Right ventricle myocardium inferior (tissue), 1 donor: ENCODE measurements at regions not wholly inside any gene's neighbourhood (a gene's known extent, or its start where the extent isn't known, plus 50 kb on each side); places are given as distances from the start of the nearest gene placed in this dataset.
"Not testable (repeated sequence)": the region's sequence is repeated elsewhere in the genome, so short reads cannot be mapped to it uniquely, and the experiment has no call there.

Experiments
- ATAC-seq: fragments of 200-7000 bp; cut with Tn5 transposase; one replicate; pipeline ENCODE4 v1.9.1; 2020; ENCODE audit warnings: mild to moderate bottlenecking, moderate library complexity
- DNase-seq: peaks from one replicate; pipeline ENCODE4 v3.0.0; 2021; ENCODE audit errors: missing footprints
- intact Hi-C: fragments of 100-400 bp; cut with DNase I; formaldehyde crosslinking; loops from one replicate; pipeline ENCODE4 v1.11.0; 2022
- donor health status: DM: no; HTN: yes; CAD: no; lungs with severe emphysema.

GRCh38 chr6:48535582-48536009 is 424.6 kb upstream of the PTCHD4 start:
- DNase-seq (no peak), ATAC-seq (no peak)
- intact Hi-C loops, result no loop called here

- DNase-seq, ATAC-seq, intact Hi-C loops: not testable (repeated sequence)
These were observed 420.0 kb upstream of the PTCHD4 start for GRCh38 chr6:48530978-48531377.

GRCh38 chr6:48525849-48526248 is 414.9 kb upstream of the PTCHD4 start:
- no peak for DNase-seq
- intact Hi-C loops, result no loop called here
- ATAC-seq, result no peak

GRCh38 chr6:48520951-48521350 is 410.0 kb upstream of the PTCHD4 start:
- no peak for DNase-seq

GRCh38 chr6:48512390-48512789 is 401.4 kb upstream of the PTCHD4 start:
- no peak for DNase-seq
- no peak for ATAC-seq
- intact Hi-C loops, result no loop called here

More at GRCh38 chr6:48520951-48521350, 410.0 kb upstream of the PTCHD4 start:
- intact Hi-C loops, result no loop called here
- no peak for ATAC-seq

- ATAC-seq (no peak), DNase-seq (no peak)
- intact Hi-C loops, result no loop called here
These were observed 400.4 kb upstream of the PTCHD4 start for GRCh38 chr6:48511378-48511777.

GRCh38 chr6:48505621-48506020 is 394.6 kb upstream of the PTCHD4 start:
- intact Hi-C loops, result no loop called here
- DNase-seq, result no peak
- no peak for ATAC-seq

- intact Hi-C loops, result not testable (repeated sequence)
These were observed 382.4 kb upstream of the PTCHD4 start for GRCh38 chr6:48493432-48493831.

GRCh38 chr6:48490658-48491057 is 379.7 kb upstream of the PTCHD4 start:
- ATAC-seq (no peak), DNase-seq (no peak)
- intact Hi-C loops, result no loop called here

More at GRCh38 chr6:48493432-48493831, 382.4 kb upstream of the PTCHD4 start:
- not testable (repeated sequence) for ATAC-seq, DNase-seq

- intact Hi-C loops, result no loop called here
These were observed 375.9 kb upstream of the PTCHD4 start for GRCh38 chr6:48486876-48487275.

GRCh38 chr6:48486373-48486772 is 375.4 kb upstream of the PTCHD4 start:
- intact Hi-C loops, result no loop called here
- ATAC-seq, result no peak
- no peak for DNase-seq

More at GRCh38 chr6:48486876-48487275, 375.9 kb upstream of the PTCHD4 start:
- DNase-seq (no peak), ATAC-seq (no peak)

GRCh38 chr6:48476257-48476656 is 365.3 kb upstream of the PTCHD4 start:
- DNase-seq, result no peak
- ATAC-seq, result no peak
- intact Hi-C loops, result no loop called here

GRCh38 chr6:48475275-48475674 is 364.3 kb upstream of the PTCHD4 start:
- DNase-seq (no peak), ATAC-seq (no peak)
- intact Hi-C loops, result no loop called here

- DNase-seq (no peak), ATAC-seq (no peak)
- intact Hi-C loops, result no loop called here
These were observed 363.8 kb upstream of the PTCHD4 start for GRCh38 chr6:48474830-48475229.

GRCh38 chr6:48474136-48474535 is 363.1 kb upstream of the PTCHD4 start:
- intact Hi-C loops, result no loop called here
- ATAC-seq (no peak), DNase-seq (no peak)

- intact Hi-C loops, result no loop called here
- ATAC-seq, result no peak
These were observed 361.5 kb upstream of the PTCHD4 start for GRCh38 chr6:48472535-48472934.

GRCh38 chr6:48472091-48472490 is 361.1 kb upstream of the PTCHD4 start:
- no peak for ATAC-seq
- DNase-seq, result no peak
- intact Hi-C loops, result no loop called here

More at GRCh38 chr6:48472535-48472934, 361.5 kb upstream of the PTCHD4 start:
- no peak for DNase-seq

- intact Hi-C loops, result no loop called here
- ATAC-seq (no peak), DNase-seq (no peak)
These were observed 360.3 kb upstream of the PTCHD4 start for GRCh38 chr6:48471326-48471725.

- ATAC-seq (no peak), DNase-seq (no peak)
- intact Hi-C loops, result no loop called here
These were observed 338.0 kb upstream of the PTCHD4 start for GRCh38 chr6:48449002-48449401.

- intact Hi-C loops, result no loop called here
- DNase-seq (no peak), ATAC-seq (no peak)
These were observed 336.3 kb upstream of the PTCHD4 start for GRCh38 chr6:48447251-48447650.

GRCh38 chr6:48429610-48430009 is 318.6 kb upstream of the PTCHD4 start:
- ATAC-seq (no peak), DNase-seq (no peak)
- intact Hi-C loops, result no loop called here
